ENCODE measurements at regions not wholly inside any gene's neighbourhood (a gene's known extent, or its start where the extent isn't known, plus 50 kb on each side); places are given as distances from the start of the nearest gene placed in this dataset.
"Not testable (repeated sequence)": the region's sequence is repeated elsewhere in the genome, so short reads cannot be mapped to it uniquely, and the experiment has no call there.

DNA sequence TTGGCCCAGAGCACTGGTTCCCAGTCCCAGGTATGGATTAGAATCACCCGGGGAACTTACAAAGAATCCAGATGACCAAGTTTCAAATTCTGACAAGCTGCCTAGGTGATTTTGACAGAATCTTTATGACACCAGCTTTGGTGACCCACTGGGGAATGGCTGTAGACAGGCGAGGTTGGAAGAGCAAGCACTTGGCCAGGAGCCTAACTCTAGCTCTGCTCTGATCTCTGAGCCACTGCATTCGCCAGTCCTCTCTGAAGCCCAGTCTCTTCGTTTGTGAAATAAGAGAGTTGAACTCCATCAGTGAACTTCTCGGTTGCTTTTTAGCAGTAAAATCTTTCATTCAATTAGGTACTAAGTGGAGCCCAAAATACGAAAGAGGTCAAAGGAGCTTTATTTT is 161.2 kb downstream of the VEGFA start:
- DNase-seq, result no peak

DNA sequence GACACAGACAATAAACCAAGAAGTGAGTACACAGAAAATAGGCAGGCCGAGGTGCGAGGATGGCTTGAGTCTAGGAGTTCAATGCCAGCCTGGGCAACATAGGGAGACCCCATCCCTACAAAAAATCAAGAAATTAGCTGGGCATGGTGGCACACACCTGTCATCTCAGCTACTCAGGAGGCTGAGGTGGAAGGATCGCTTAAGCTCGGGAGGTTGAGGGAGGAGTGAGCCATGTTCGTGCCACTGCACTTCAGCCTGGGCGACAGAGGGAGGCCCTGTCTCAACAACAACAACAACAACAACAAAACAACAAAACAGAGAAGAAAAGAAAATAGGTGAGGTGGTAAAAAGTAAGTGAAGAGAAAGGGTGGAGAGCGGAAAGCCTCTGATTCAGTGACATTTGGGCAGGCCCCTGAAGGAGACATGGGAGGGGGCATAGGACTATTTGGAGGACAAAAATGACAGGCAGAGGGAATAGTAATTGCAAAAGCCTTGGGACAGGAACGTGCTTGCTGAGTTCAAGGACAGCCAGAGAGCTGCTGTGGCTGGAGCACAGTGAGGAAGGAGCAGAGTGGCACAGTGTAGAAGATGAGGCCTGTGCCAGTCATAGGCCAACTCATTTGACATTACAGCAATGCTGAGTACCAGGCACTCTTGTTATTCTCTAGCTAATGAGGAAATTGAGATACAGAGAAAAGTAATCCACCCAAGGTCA is 160.6 kb downstream of the VEGFA start:
- DNase-seq, result no peak

DNA sequence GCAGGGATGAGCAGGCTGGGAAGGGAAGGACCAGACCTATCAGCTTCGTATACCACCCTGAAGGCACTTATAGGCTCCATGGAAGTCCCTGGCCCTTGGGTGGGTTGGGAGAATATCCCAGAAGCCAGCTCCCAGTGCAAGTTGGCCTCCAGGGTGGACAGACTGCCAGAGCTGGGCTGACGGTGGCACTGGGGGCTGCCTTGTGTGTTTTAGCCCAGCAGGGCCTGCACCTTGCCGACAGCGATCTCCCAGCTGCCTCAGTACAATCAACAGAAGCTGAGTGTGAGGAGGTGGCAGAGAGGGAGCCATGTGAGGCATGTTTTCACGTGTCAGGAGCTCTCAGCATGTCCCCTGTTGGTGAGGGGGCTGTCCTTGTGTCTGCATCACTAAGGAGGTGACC is 159.5 kb downstream of the VEGFA start:
- no peak for DNase-seq

DNA sequence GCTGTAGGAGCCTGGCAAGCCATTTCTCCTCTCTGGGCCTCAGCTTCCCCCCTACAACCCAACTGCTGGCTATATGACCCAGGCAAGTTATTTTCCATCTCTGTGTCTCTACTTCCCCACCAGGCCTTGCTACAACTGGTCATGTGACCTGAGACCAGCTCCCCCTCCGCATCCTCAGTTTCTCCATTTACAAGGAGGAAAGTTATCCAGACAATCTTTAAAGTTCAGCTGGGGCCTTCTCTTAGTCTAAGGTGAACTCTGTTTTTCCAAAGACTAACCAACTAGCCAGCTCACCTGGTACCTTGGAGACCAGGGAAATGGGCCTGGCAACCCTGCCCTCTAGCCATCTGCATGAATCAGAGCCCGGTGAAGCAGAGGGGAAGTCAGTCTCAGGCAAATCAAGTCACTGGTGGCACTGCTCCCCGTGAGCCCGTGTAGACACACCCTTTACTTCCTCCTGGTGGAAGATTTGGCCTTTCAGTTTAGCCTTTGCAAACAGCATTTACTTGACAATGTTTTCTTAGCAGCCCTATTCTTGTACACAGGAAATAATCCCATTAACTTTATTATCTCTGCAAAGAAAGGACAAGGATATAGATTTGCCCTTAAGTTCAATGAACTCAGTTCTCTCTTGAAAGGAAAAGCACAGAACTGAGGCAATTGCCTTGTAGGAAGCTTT is 157.7 kb downstream of the VEGFA start:
- no peak for DNase-seq

DNA sequence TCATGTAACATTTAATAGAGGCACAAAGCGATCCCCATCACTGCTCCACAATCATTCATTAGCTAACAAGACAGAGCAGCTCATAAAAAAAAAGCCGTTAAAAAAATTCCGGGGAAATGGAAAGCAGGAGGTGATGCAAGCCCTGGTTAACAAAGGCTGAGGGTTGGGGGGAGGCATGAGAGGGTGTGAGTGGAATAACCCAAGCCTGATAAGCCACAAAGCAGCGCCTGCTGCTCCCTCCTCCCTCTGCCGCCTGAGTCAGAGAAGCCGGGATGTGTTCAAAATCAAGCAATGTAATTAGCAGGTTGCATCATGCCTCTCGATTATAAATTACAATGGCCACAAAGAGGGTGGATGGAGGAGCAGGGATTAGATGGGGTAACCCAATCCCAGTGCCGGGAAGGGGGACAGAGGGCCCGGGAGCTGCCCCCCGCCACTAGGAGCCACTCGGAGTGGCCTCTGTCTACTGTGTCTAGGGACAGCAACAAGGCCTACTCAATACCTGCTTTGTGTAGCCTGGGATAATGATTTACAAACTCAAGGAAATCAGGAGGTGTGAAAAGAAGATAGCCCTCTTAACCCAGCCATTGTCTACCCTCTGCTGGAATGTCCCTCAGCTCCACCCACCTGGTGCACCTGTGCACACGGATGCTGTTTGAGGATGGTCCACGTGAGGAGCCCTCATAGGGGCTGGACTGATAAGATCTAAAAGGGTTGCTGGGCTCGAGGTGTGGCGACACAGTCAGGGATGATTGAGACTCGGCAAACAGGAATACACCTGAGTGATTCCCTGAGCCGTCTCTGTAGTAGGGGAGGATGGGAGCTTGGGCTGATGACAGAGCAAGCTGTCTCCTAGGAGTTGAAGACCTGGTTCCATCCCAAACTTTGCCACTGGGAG is 156.9 kb downstream of the VEGFA start:
- no peak for DNase-seq

DNA sequence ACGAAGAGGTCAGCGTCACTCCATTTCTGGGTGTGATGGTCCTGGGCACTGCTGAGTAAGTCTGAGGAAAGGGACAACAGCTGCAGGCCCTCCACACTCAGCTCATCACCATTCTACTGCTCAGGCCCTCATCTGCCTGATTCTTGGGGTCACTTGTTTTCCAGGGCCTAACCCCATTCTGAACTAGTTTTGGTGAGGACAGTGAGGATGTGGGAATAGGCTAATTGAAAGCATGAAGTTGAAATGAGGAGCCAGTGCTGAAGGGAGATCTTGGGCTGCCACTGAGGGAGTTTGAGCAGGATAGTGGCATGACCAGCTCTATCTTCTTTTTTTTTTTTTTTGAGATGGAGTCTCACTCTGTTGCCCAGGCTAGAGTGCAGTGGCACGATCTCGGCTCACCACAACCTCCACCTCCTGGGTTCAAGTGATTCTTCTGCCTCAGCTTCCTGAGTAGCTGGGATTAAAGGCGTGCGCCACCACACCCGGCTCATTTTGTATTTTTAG is 155.7 kb downstream of the VEGFA start:
- DNase-seq, result not testable (repeated sequence)

DNA sequence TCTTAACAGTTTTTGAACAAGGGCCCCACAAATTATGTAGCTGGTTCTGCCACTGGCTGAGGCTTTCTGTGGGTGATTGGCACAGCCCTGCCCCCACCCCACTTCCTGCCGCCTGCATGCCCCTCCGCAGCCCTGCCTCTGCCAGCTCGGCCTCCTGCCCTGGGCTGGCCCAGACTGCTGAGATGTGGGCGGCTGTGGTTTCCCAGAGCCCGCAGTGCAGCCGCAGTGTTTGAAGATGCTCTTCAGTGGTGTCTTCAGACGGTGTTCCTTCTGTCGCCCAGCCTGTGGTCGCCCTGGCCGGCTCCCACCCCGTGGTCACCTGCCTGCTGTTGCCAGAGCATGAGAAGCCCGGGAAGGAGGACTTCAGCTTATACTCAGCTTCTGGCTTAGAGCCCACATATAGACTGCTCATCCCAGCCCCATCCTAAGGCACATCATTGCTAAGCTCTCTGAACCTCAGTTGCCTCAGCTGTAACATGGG is 154.3 kb downstream of the VEGFA start:
- no peak for DNase-seq

DNA sequence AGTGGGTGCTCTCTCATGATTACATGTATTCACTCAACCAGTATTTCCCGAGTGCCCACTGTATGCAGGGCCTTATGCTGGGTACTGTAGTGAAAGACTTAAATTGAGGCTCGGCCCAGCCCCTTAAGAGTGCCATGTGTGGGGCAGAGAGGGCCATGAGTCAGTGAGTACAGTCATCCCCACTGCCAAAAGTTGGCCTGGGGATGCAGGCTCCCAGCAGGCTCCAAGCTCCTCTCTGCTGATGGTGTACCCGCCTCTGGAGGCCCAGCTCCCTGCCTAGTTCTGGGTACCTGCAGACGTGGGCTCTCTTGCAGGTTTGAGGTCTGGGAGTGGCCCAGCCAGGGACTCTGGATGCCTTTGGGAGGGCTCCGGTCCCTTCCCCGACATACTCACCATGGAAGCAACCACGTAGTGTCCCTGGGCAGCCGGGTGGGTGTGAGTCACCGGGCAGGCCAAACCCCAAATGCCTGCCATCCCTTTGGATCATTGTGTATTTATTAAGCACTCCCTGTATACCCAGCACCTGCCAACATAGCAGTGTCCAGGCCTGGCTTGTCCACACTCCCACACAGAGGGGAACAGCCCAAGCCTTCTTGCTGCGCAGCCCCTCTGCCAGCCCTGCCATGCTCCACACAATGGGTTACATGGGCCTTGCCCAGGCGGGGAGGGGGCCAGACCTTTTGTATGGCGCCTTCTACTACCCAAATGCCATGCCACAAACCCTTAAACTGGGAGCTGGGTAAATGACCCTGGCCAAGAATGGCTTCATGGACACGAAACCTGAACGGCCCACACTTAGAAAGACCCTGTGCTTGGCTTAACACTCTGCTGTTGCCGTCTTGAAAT is 153.6 kb downstream of the VEGFA start:
- DNase-seq, result no peak

DNA sequence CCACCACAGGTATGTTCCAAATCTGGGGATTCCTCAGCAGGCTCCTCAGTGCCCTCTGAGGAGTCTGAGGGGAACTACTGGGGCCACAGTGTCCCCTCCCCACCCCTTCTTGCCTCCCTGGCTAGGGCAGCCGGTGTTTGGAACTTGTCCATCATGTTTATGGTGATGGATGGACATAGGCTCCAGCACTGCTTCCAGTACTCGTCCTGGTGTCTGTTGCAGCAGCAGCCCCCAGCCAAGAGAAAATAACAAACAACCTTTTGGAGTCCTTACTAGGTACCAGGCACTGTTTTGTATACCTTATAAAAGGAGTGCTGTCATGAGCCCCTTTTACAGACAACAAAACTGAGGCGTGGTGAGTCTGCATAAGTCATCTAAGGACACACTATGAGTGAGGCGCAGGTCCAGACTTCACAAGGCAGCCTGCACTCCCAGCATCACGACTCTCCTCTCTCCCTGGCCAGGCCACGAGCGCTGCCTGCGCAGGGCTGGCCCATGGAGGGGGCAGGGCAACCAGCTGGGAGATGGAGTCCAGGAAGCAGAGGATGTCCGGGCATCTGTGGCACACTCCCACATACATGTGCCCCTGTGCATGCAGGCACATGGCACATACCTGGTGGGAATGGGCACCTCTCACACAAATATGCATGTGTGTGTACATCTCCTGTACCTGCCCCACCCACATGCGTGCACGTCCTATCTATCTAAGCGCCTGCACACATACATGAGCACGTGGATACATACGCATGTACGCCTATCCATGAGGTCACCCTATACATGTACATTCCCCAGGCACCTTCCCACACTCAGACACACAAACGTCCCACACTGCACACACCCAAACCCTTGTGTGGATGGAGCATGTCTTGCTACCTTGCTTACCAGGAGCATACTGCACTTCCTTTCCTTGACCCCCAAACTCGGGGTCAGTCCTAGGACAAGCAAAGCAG is 152.7 kb downstream of the VEGFA start:
- no peak for DNase-seq

DNA sequence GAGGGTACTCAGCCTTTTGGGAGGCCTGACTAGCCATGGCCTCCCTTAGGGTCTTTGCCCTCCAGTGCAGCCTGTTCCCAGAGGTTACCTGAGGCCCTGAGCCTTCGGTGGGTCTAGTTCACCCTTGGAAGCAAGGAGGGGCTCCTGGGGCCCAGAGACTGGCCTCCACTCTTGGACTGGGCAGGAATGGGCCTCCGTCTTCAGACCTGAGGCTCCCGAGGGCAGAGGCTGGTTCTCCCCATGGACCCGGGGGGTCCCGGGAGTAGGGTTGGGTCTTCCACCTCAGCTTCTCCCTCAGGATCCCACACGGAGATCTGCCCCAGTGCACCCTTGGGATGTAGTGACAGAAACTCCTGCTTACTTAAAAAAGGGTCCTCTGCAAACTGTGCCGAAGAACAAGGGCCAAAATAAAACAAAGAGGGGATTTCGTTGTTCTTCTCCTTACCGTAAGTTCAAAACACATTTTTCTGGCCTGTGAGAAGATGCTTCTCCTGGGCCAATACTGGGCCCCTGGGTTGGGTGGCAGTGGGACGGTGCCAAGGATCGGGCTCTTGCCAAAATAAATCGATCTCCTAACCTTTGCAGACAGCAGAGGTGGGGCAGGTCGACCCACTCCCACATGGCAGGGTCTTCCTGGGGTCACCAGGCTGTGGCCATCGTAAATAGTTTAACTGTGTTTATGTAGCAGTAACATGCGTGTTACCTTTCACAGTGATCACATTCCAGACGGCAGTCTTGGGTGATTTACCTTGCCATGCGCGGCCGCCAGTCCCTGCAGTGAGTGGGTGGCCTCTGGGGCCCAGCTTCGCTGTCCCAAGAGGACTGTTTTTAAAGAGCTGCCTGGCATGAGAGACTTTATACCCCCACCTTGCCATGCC is 151.8 kb downstream of the VEGFA start:
- DNase-seq, result no peak

DNA sequence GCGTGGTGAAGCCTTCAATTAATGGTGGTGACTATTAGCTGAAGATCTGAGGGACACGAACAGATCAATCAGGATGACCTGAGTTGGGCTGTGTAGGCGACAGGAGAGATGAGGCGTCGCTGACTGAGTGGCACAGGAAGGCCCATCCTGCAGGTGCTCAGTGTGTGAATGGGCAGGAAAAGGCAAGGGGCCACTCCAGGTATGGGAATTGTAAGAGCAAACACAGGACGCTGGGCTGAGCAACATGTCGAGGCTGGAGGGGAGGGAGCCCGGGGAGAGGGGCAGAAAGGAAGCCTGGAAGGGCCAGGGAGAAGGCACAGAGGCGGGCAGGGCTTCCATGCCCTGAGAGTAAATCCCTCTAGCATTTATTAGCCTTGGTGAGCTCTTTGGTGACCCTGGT is 151.0 kb downstream of the VEGFA start:
- DNase-seq, result no peak

DNA sequence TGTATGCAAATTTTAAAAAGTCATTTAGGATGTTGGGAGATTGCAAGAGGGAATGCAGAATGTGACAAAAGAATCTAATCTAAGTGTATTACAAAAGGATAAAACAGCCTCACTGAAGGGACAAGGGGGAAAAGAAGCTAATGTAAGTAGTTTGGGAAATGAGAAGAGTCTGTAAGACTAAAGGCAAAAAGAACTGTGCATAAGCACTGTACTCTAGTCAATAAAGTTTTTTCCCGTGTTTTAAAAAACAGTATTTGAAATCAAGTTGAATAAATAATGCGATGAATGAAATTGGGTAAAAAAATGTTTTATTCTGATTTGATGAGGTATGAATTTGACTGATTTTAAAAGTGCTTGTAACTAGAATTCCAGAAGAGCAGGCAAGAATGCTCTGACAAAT is 149.8 kb downstream of the VEGFA start:
- DNase-seq, result no peak

DNA sequence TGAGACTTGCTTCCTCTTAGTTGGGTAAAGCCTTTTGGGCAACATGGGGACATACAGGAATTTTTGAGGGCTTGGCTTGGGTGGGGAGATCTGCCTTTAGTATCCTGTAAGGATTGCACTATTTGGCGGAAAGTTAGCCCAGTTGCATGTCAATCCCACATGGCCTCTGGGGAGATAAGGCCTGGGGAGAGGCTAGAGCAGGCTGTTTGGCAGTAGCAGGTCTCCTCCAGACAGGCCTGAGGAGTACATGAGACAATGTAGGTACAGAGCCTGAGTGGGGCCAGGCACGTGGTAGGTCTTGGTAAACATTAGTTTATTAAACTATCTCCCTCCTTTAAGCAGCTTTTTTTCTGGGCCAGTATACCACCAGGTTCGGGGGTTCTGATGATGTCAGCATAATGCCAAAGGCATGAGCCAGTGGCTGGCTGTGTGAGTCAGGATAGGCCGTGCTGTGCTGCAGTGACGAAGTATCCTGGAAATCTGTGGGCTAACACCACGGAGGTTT is 147.9 kb downstream of the VEGFA start:
- no peak for DNase-seq

DNA sequence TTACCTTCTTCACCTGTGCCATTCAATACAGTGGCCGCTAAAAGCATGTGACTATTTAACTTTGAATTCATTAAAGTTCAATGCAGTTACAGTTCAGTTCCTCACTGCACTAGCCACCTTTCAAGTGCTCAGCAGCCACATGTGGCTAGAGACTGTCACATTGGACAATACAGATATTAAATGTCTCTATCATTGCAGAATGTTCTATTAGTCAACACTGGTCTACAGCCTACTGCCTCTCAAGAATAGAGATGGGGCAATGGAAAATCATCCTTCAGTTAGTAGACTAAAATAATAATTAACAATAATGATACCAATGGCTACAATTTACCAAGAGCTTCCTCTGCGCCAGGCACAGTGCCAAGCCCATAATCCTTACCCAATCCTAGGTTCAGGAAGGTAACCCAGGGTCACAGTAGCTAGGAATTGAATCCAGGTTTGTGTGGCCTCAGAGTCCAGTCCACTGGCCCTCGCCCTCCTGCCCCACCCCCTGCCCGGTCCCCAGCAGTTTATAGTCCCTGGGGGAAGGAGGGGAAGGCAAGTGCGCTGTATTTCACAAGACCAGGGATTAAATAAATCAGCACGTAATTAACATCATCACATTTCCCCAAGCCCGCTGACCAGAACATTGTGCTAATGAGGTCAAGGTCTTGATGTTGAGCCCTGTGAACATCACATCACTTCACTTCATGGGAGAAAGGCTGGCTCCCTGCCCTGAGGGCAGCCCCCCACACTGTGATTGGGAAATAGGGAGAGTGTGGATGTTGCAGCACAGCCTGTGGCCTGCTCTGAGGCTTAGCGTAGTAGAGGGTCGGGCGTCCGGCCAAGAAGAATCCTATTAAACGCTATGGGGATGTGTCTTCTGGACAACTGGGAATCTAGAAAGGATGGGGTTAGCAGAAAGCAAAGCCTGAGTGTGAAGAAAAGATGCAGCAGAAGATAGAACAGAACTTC is 147.2 kb downstream of the VEGFA start:
- no peak for DNase-seq

DNA sequence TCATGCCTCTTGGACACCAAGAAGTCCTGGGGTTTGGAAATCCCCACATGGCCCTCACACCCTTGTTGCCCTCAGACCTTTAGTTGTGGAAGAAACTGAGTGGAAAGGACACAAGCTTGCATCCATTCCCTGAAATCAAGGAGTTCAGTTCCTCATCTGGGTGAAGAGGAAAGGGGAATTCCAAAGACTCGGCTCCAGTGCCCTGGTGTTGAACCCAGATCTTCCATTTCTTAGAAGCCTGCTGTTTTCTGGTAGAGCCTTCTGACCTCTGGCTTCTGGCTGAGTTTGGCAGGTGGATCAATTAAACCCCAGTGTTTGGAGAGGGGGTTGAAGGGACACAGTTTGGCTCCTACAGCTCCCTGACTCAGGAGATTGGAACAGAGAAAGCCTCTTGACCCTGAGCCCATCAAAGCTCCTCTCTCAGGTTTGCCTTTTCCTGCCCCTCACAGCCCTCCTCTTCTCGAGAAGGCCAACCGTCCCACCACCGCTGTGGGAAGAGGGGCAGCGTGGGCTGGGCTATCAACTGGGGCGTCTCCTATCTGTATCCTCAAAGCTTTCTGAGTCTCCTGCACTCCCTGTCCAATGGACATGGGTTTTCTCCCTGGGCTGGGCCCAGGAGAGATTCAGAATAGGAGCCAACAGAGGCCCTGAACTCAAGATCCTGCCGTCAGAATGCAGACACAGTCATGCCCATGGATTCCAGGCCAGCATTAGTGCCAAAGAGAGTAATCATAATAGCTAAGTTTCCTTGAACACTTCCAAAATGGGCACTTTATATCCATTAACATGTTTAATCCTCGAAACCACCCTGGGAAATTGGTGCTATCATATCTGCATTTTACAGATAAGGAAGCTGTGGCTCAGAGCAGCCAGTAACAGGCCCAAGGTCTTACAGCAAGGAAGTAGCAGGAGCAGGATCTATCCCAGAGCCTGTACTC is 146.2 kb downstream of the VEGFA start:
- no peak for DNase-seq

DNA sequence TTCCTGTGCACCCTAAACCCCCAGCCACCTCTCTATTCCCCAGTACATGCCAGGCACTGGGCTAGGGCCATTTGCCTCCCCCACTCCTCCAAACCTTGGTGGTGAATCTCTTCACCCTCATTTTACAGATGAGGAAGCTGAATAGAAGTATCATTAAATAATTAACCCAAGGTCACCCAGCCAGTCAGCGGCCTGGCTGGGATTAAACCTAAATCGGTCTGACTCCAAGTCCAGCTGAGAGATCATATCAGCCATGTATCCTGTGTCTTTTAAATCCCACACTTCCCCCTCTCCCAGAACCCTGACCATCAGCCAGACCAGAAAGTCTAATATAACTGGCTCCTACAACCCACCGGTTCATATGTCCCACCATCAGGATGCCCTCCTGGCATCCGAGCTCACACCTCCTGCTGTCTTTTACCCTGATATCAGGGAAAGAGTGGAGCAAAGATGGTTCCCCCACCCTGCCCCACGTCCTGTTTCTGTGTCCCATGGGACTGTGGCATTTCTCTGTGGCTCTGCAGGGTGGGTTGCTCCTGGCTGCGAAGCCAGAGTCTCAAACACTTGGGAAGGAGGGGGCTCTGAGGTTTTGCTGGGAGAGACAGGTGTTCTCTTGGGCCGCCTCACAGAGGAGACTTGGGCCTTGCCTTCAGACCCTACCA is 145.3 kb downstream of the VEGFA start:
- no peak for DNase-seq

All from SHP77 treated with DMSO at 0.1 percent for 48 hours (cell line).